HL-60 (cell line): ENCODE measurements at regions not wholly inside any gene's neighbourhood (a gene's known extent, or its start where the extent isn't known, plus 50 kb on each side); places are given as distances from the start of the nearest gene placed in this dataset.

Experiments
- DNase-seq, 2 experiments: peaks; one replicate each; pipeline ENCODE4 v3.0.0-alpha.2; 2010 to 2020; ENCODE audit warnings: low read depth in 1 of 2, low spot score in 1 of 2
- H3K27ac ChIP-seq: fragments of 250-450 bp; sonication (Bioruptor Pico); replicated peaks from 2 replicates; pipeline ENCODE4 v1.5.1; 2020; ENCODE audit warnings: mild to moderate bottlenecking, moderate library complexity
- H3K27me3 ChIP-seq: fragments of 250-450 bp; sonication (Bioruptor Pico); 2 replicates; pipeline ENCODE4 v1.5.1; 2021; ENCODE audit warnings: mild to moderate bottlenecking, moderate library complexity; ENCODE audit not compliant: insufficient read depth, poor library complexity, severe bottlenecking
- H3K4me3 ChIP-seq: replicated peaks from 2 replicates; pipeline ENCODE4 v1.5.1; 2011; ENCODE audit warnings: mild to moderate bottlenecking, control low read depth, low read length; ENCODE audit not compliant: insufficient read depth
- CTCF ChIP-seq: IDR thresholded peaks from one replicate; pipeline ENCODE4 v1.5.1; 2011; ENCODE audit warnings: low read length, control low read depth, inconsistent platforms; ENCODE audit not compliant: insufficient read depth
- GABPA ChIP-seq: IDR thresholded peaks from 2 replicates; pipeline ENCODE4 v1.6.1; 2012; ENCODE audit warnings: low read depth
- POLR2AphosphoS5 ChIP-seq: IDR thresholded peaks from 2 replicates; pipeline ENCODE4 v1.6.1; 2012; ENCODE audit warnings: low read depth
- REST ChIP-seq: IDR thresholded peaks from 2 replicates; pipeline ENCODE4 v1.6.1; 2012; ENCODE audit warnings: low read depth; ENCODE audit not compliant: insufficient replicate concordance
- SPI1 ChIP-seq: IDR thresholded peaks from 2 replicates; pipeline ENCODE4 v1.6.1; 2012; ENCODE audit warnings: low read depth, mild to moderate bottlenecking, borderline replicate concordance

GRCh38 chr1:30509670-30510069 is 213.7 kb downstream of the MATN1 start:
- H3K27ac ChIP-seq, result no peak overlapping the region
- H3K27me3 ChIP-seq, result no peaks in the 10 kb centered on the region
- H3K4me3 ChIP-seq, result no peak overlapping the region
- TF ChIP-seq POLR2AphosphoS5 (no peak), GABPA (no peak), SPI1 (no peak), CTCF (no peak), REST (no peak)
- DNase-seq, result no peak

- no peaks in the 10 kb centered on the region for H3K27me3 ChIP-seq
- no peak overlapping the region for H3K4me3 ChIP-seq
- TF ChIP-seq CTCF (no peak), SPI1 (no peak), REST (no peak), POLR2AphosphoS5 (no peak), GABPA (no peak)
- no peak for DNase-seq
- no peak overlapping the region for H3K27ac ChIP-seq
Observed at GRCh38 chr1:30508611-30509010, 214.8 kb downstream of the MATN1 start.

- TF ChIP-seq REST (no peak), CTCF (no peak), SPI1 (no peak), POLR2AphosphoS5 (no peak), GABPA (no peak)
Observed at GRCh38 chr1:30508175-30508448, 215.3 kb downstream of the MATN1 start.

More at GRCh38 chr1:30508175-30508448, 215.3 kb downstream of the MATN1 start:
- no peak overlapping the region for H3K27ac ChIP-seq
- no peak for DNase-seq
- no peak overlapping the region for H3K4me3 ChIP-seq
- H3K27me3 ChIP-seq, result no peaks in the 10 kb centered on the region
